Smooth muscle cell (in vitro differentiated cells): ENCODE measurements at regions not wholly inside any gene's neighbourhood (a gene's known extent, or its start where the extent isn't known, plus 50 kb on each side); places are given as distances from the start of the nearest gene placed in this dataset.

Experiments used
- DNase-seq: peaks from one replicate; lab custom pipeline; 2025; ENCODE audit not compliant: unreplicated experiment; lab: John Stamatoyannopoulos, UW
- H2AFZ ChIP-seq: fragments of 200-600 bp; sonication (generic); 2 replicates; pipeline ENCODE4 v1.6.0; 2016; ENCODE audit warnings: antibody characterized with exemption, low read depth, mild to moderate bottlenecking
- H3F3A ChIP-seq: fragments of 200-600 bp; sonication (generic); 2 replicates; pipeline ENCODE4 v1.6.0; 2017; ENCODE audit warnings: antibody characterized with exemption, low read depth
- H3K27ac ChIP-seq: fragments of 200-600 bp; sonication (generic); 2 replicates; pipeline ENCODE4 v1.5.1; 2016; ENCODE audit warnings: low read depth, mild to moderate bottlenecking
- H3K27me3 ChIP-seq: fragments of 200-600 bp; sonication (generic); 2 replicates; pipeline ENCODE4 v1.6.1; 2016; ENCODE audit warnings: low read depth, mild to moderate bottlenecking
- H3K36me3 ChIP-seq: fragments of 200-600 bp; sonication (generic); 2 replicates; pipeline ENCODE4 v1.5.1; 2016; ENCODE audit warnings: low read depth
- H3K4me1 ChIP-seq: fragments of 200-600 bp; sonication (generic); 2 replicates; pipeline ENCODE4 v1.5.1; 2016; ENCODE audit warnings: low read depth
- H3K4me2 ChIP-seq: fragments of 200-600 bp; sonication (generic); 2 replicates; pipeline ENCODE4 v1.6.0; 2016; ENCODE audit warnings: mild to moderate bottlenecking
- H3K4me3 ChIP-seq: fragments of 200-600 bp; sonication (generic); 2 replicates; pipeline ENCODE4 v1.5.1; 2016; ENCODE audit warnings: mild to moderate bottlenecking
- H3K79me2 ChIP-seq: fragments of 200-600 bp; sonication (generic); 2 replicates; pipeline ENCODE4 v1.6.0; 2016; ENCODE audit warnings: low read depth, mild to moderate bottlenecking
- H3K9ac ChIP-seq: fragments of 200-600 bp; sonication (generic); 2 replicates; pipeline ENCODE4 v1.6.0; 2016; ENCODE audit warnings: low read depth
- H3K9me3 ChIP-seq: fragments of 200-600 bp; sonication (generic); replicated peaks from 2 replicates; pipeline ENCODE4 v1.5.1; 2016; ENCODE audit warnings: low read depth
- H4K20me1 ChIP-seq: fragments of 200-600 bp; sonication (generic); 2 replicates; pipeline ENCODE4 v1.6.0; 2016; ENCODE audit warnings: low read depth
- CTCF ChIP-seq: fragments of 200-600 bp; sonication (generic); IDR thresholded peaks from 2 replicates; pipeline ENCODE4 v1.5.1; 2017; ENCODE audit warnings: borderline replicate concordance, mild to moderate bottlenecking, antibody characterized with exemption; ENCODE audit not compliant: insufficient read depth, poor library complexity, severe bottlenecking
- WGBS: methylation state at CpG from one replicate; pipeline ENCODE4 v1.1.7; 2016; ENCODE audit warnings: low lambda C conversion rate; 5-methylcytosine and 5-hydroxymethylcytosine counted together

DNA sequence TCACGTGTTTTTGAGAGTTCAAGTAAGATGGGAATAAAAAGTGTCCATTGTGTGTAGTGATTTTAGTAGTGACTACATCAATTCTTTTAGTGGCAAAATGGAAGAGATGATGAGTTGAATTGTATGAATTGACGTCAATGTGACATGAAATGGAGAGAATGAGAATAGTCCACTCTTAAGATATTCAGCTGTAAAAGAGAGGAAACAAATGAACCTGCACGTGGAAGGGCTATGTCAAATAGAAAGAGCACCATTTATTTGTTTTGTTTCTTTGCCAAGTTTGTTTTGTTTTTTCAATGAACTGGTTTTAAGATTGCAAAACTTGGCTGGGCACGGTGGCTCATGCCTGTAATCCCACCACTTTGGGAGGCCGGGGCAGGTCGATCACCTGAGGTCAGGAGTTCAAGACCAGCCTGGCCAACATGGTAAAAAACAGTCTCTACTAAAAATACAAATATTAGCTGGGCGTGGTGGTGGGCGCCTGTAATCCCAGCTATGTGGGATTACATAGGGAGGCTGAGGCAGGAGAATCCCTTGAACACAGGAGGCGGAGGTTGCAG is 453.8 kb downstream of the TAF11L14 start:
- Histone ChIP-seq H3K4me2 (no peak overlapping the region), H3K27me3 (no peaks in the 10 kb centered on the region), H3K27ac (no peak overlapping the region), H4K20me1 (no peaks in the 10 kb centered on the region), H2AFZ (no peak overlapping the region), H3F3A (no peaks in the 10 kb centered on the region), H3K4me3 (no peak overlapping the region), H3K4me1 (no peaks in the 10 kb centered on the region), H3K9ac (no peak overlapping the region), H3K36me3 (no peaks in the 10 kb centered on the region), H3K9me3 (no peaks in the 10 kb centered on the region), H3K79me2 (no peaks in the 10 kb centered on the region)
- no peak for DNase-seq
- TF ChIP-seq CTCF, result no peak
- WGBS, result 89% methylated on average over 9 of the region's 9 CpGs

DNA sequence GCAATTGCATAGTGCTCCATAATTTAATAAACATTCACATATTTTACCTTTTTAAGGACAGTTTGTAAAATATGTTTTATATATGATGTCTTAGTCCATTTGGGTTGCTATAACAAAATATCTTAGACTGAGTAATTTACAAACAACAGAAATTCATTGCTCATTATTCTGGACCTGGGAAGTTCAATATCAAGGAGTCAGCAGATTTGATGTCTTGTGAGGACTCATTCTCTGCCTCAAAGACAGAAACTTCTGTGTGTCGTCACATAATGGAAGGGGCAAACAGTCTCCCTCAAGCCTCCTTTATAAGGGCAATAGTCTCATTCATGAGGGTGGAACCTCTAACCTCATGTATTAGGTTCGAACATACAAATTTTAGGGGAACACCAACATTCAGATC is 455.9 kb downstream of the TAF11L14 start:
- no peak for DNase-seq
- H3F3A ChIP-seq, result no peaks in the 10 kb centered on the region
- H3K9ac ChIP-seq, result no peak overlapping the region
- H3K27ac ChIP-seq, result no peak overlapping the region
- no peak overlapping the region for H3K4me2 ChIP-seq
- H3K27me3 ChIP-seq, result no peaks in the 10 kb centered on the region
- no peak overlapping the region for H2AFZ ChIP-seq
- WGBS, result 85% methylated on average over 2 of the region's 2 CpGs
- no peak for TF ChIP-seq CTCF
- H3K4me3 ChIP-seq, result no peak overlapping the region
- no peaks in the 10 kb centered on the region for H3K4me1 ChIP-seq
- no peaks in the 10 kb centered on the region for H4K20me1 ChIP-seq
- no peaks in the 10 kb centered on the region for H3K79me2 ChIP-seq
- H3K9me3 ChIP-seq, result no peaks in the 10 kb centered on the region
- no peaks in the 10 kb centered on the region for H3K36me3 ChIP-seq

GRCh38 chr5:18091142-18091541 is 456.9 kb downstream of the TAF11L14 start:
- Histone ChIP-seq H4K20me1 (no peaks in the 10 kb centered on the region), H3K27ac (no peak overlapping the region)
- WGBS, result 67% methylated on average over 2 of the region's 2 CpGs

More at GRCh38 chr5:18091142-18091541, 456.9 kb downstream of the TAF11L14 start:
- Histone ChIP-seq H3K9ac (no peak overlapping the region), H3F3A (no peaks in the 10 kb centered on the region), H3K4me3 (no peak overlapping the region), H3K79me2 (no peaks in the 10 kb centered on the region), H3K9me3 (no peaks in the 10 kb centered on the region), H3K4me2 (no peak overlapping the region), H3K36me3 (no peaks in the 10 kb centered on the region), H3K27me3 (no peaks in the 10 kb centered on the region), H2AFZ (no peak overlapping the region), H3K4me1 (no peaks in the 10 kb centered on the region)
- no peak for DNase-seq
- no peak for TF ChIP-seq CTCF
